ENCODE measurements at regions not wholly inside any gene's neighbourhood (a gene's known extent, or its start where the extent isn't known, plus 50 kb on each side); places are given as distances from the start of the nearest gene placed in this dataset.

GRCh38 chr10:59464483-59464882 is 102.1 kb upstream of the FAM13C start:
- WGBS, 3 donors: 84 to 92% (median 84%) methylated on average over 1 of the region's 1 CpG
- DNase-seq: no peak
- no peaks in the 10 kb centered on the region for H3K4me1 ChIP-seq (ENCODE audit: control insufficient read depth in 3 of 3, insufficient read depth in 2 of 3, low read depth in 1 of 3, low read length in 2 of 3)
- no peak for FAIRE-seq
- no peaks in the 10 kb centered on the region for H3K9me3 ChIP-seq (ENCODE audit: control insufficient read depth in 2 of 2, insufficient read depth in 1 of 2, low read depth in 1 of 2, low read length in 1 of 2)
- no peaks in the 10 kb centered on the region for H3K36me3 ChIP-seq (ENCODE audit: control insufficient read depth in 3 of 3, insufficient read depth in 2 of 3, low read depth in 1 of 3, low read length in 3 of 3)
- no peak overlapping the region for H3K27ac ChIP-seq (ENCODE audit: low read depth in 1 of 3, low read length in 2 of 3)
- no peak overlapping the region for H3K4me3 ChIP-seq (ENCODE audit: low read depth in 1 of 3, low read length in 3 of 3)
- H3K27me3 ChIP-seq (ENCODE audit: control insufficient read depth in 3 of 3, insufficient read depth in 3 of 3, low read length in 3 of 3): no peaks in the 10 kb centered on the region

- 82 to 92% (median 83%) methylated on average over 4 of the region's 4 CpGs for WGBS, 3 donors
These were observed 101.6 kb upstream of the FAM13C start for GRCh38 chr10:59463909-59464308.

GRCh38 chr10:59460601-59461000 is 98.3 kb upstream of the FAM13C start:
- Histone ChIP-seq H3K4me1 (ENCODE audit: control insufficient read depth in 3 of 3, insufficient read depth in 2 of 3, low read depth in 1 of 3, low read length in 2 of 3) (no peaks in the 10 kb centered on the region), H3K27me3 (ENCODE audit: control insufficient read depth in 3 of 3, insufficient read depth in 3 of 3, low read length in 3 of 3) (no peaks in the 10 kb centered on the region), H3K36me3 (ENCODE audit: control insufficient read depth in 3 of 3, insufficient read depth in 2 of 3, low read depth in 1 of 3, low read length in 3 of 3) (no peaks in the 10 kb centered on the region), H3K27ac (ENCODE audit: low read depth in 1 of 3, low read length in 2 of 3) (no peak overlapping the region), H3K4me3 (ENCODE audit: low read depth in 1 of 3, low read length in 3 of 3) (no peak overlapping the region), H3K9me3 (ENCODE audit: control insufficient read depth in 2 of 2, insufficient read depth in 1 of 2, low read depth in 1 of 2, low read length in 1 of 2) (no peaks in the 10 kb centered on the region)
- 65 to 82% (median 81%) methylated on average over 3 of the region's 3 CpGs for WGBS, 3 donors
- FAIRE-seq (no peak), DNase-seq (no peak)

More at GRCh38 chr10:59463909-59464308, 101.6 kb upstream of the FAM13C start:
- no peaks in the 10 kb centered on the region for H3K27me3 ChIP-seq (ENCODE audit: control insufficient read depth in 3 of 3, insufficient read depth in 3 of 3, low read length in 3 of 3)
- H3K36me3 ChIP-seq (ENCODE audit: control insufficient read depth in 3 of 3, insufficient read depth in 2 of 3, low read depth in 1 of 3, low read length in 3 of 3): no peaks in the 10 kb centered on the region
- no peak for FAIRE-seq
- no peaks in the 10 kb centered on the region for H3K9me3 ChIP-seq (ENCODE audit: control insufficient read depth in 2 of 2, insufficient read depth in 1 of 2, low read depth in 1 of 2, low read length in 1 of 2)
- H3K4me3 ChIP-seq (ENCODE audit: low read depth in 1 of 3, low read length in 3 of 3): no peak overlapping the region
- H3K4me1 ChIP-seq (ENCODE audit: control insufficient read depth in 3 of 3, insufficient read depth in 2 of 3, low read depth in 1 of 3, low read length in 2 of 3): no peaks in the 10 kb centered on the region
- DNase-seq: no peak
- H3K27ac ChIP-seq (ENCODE audit: low read depth in 1 of 3, low read length in 2 of 3): no peak overlapping the region

- no peak for DNase-seq
- no peak for FAIRE-seq
- Histone ChIP-seq H3K9me3 (ENCODE audit: control insufficient read depth in 2 of 2, insufficient read depth in 1 of 2, low read depth in 1 of 2, low read length in 1 of 2) (no peaks in the 10 kb centered on the region), H3K4me1 (ENCODE audit: control insufficient read depth in 3 of 3, insufficient read depth in 2 of 3, low read depth in 1 of 3, low read length in 2 of 3) (no peaks in the 10 kb centered on the region), H3K4me3 (ENCODE audit: low read depth in 1 of 3, low read length in 3 of 3) (no peak overlapping the region), H3K27me3 (ENCODE audit: control insufficient read depth in 3 of 3, insufficient read depth in 3 of 3, low read length in 3 of 3) (no peaks in the 10 kb centered on the region), H3K27ac (ENCODE audit: low read depth in 1 of 3, low read length in 2 of 3) (no peak overlapping the region), H3K36me3 (ENCODE audit: control insufficient read depth in 3 of 3, insufficient read depth in 2 of 3, low read depth in 1 of 3, low read length in 3 of 3) (no peaks in the 10 kb centered on the region)
- WGBS, 3 donors: 39 to 56% (median 48%) methylated on average over 2 of the region's 2 CpGs
These were observed 93.8 kb upstream of the FAM13C start for GRCh38 chr10:59456199-59456598.

- Histone ChIP-seq H3K4me1 (ENCODE audit: control insufficient read depth in 3 of 3, insufficient read depth in 2 of 3, low read depth in 1 of 3, low read length in 2 of 3) (no peaks in the 10 kb centered on the region), H3K4me3 (ENCODE audit: low read depth in 1 of 3, low read length in 3 of 3) (no peak overlapping the region), H3K36me3 (ENCODE audit: control insufficient read depth in 3 of 3, insufficient read depth in 2 of 3, low read depth in 1 of 3, low read length in 3 of 3) (no peaks in the 10 kb centered on the region), H3K27me3 (ENCODE audit: control insufficient read depth in 3 of 3, insufficient read depth in 3 of 3, low read length in 3 of 3) (no peaks in the 10 kb centered on the region), H3K9me3 (ENCODE audit: control insufficient read depth in 2 of 2, insufficient read depth in 1 of 2, low read depth in 1 of 2, low read length in 1 of 2) (no peaks in the 10 kb centered on the region), H3K27ac (ENCODE audit: low read depth in 1 of 3, low read length in 2 of 3) (no peak overlapping the region)
- FAIRE-seq (no peak), DNase-seq (no peak)
- WGBS, 3 donors: 65 to 74% (median 74%) methylated on average over 5 of the region's 5 CpGs
These were observed 92.0 kb upstream of the FAM13C start for GRCh38 chr10:59454171-59454919.

- Histone ChIP-seq H3K9me3 (ENCODE audit: control insufficient read depth in 2 of 2, insufficient read depth in 1 of 2, low read depth in 1 of 2, low read length in 1 of 2) (no peaks in the 10 kb centered on the region), H3K36me3 (ENCODE audit: control insufficient read depth in 3 of 3, insufficient read depth in 2 of 3, low read depth in 1 of 3, low read length in 3 of 3) (no peaks in the 10 kb centered on the region), H3K4me1 (ENCODE audit: control insufficient read depth in 3 of 3, insufficient read depth in 2 of 3, low read depth in 1 of 3, low read length in 2 of 3) (no peaks in the 10 kb centered on the region), H3K4me3 (ENCODE audit: low read depth in 1 of 3, low read length in 3 of 3) (no peak overlapping the region), H3K27me3 (ENCODE audit: control insufficient read depth in 3 of 3, insufficient read depth in 3 of 3, low read length in 3 of 3) (no peaks in the 10 kb centered on the region), H3K27ac (ENCODE audit: low read depth in 1 of 3, low read length in 2 of 3) (no peak overlapping the region)
- DNase-seq (no peak), FAIRE-seq (no peak)
- 93 to 100% (median 100%) methylated on average over 1 of the region's 1 CpG for WGBS, 3 donors
These were observed 86.3 kb upstream of the FAM13C start for GRCh38 chr10:59448616-59449015.

GRCh38 chr10:59435707-59436106 is 73.4 kb upstream of the FAM13C start:
- Histone ChIP-seq H3K27me3 (ENCODE audit: control insufficient read depth in 3 of 3, insufficient read depth in 3 of 3, low read length in 3 of 3) (no peaks in the 10 kb centered on the region), H3K36me3 (ENCODE audit: control insufficient read depth in 3 of 3, insufficient read depth in 2 of 3, low read depth in 1 of 3, low read length in 3 of 3) (no peaks in the 10 kb centered on the region), H3K4me1 (ENCODE audit: control insufficient read depth in 3 of 3, insufficient read depth in 2 of 3, low read depth in 1 of 3, low read length in 2 of 3) (no peaks in the 10 kb centered on the region), H3K4me3 (ENCODE audit: low read depth in 1 of 3, low read length in 3 of 3) (no peak overlapping the region), H3K9me3 (ENCODE audit: control insufficient read depth in 2 of 2, insufficient read depth in 1 of 2, low read depth in 1 of 2, low read length in 1 of 2) (no peaks in the 10 kb centered on the region), H3K27ac (ENCODE audit: low read depth in 1 of 3, low read length in 2 of 3) (no peak overlapping the region)
- FAIRE-seq (no peak), DNase-seq (no peak)

GRCh38 chr10:59434463-59435321 is 72.3 kb upstream of the FAM13C start:
- Histone ChIP-seq H3K4me1 (ENCODE audit: control insufficient read depth in 3 of 3, insufficient read depth in 2 of 3, low read depth in 1 of 3, low read length in 2 of 3) (no peaks in the 10 kb centered on the region), H3K9me3 (ENCODE audit: control insufficient read depth in 2 of 2, insufficient read depth in 1 of 2, low read depth in 1 of 2, low read length in 1 of 2) (no peaks in the 10 kb centered on the region), H3K27ac (ENCODE audit: low read depth in 1 of 3, low read length in 2 of 3) (no peak overlapping the region), H3K4me3 (ENCODE audit: low read depth in 1 of 3, low read length in 3 of 3) (no peak overlapping the region), H3K36me3 (ENCODE audit: control insufficient read depth in 3 of 3, insufficient read depth in 2 of 3, low read depth in 1 of 3, low read length in 3 of 3) (no peaks in the 10 kb centered on the region), H3K27me3 (ENCODE audit: control insufficient read depth in 3 of 3, insufficient read depth in 3 of 3, low read length in 3 of 3) (no peaks in the 10 kb centered on the region)
- 31 to 47% (median 41%) methylated on average over 4 of the region's 4 CpGs for WGBS, 3 donors
- DNase-seq (no peak), FAIRE-seq (peak; percentile 67)

All from small intestine (tissue), 7 donors.